HG02938 (cell line): ENCODE measurements at regions not wholly inside any gene's neighbourhood (a gene's known extent, or its start where the extent isn't known, plus 50 kb on each side); places are given as distances from the start of the nearest gene placed in this dataset.
A peak's percentile ranks its signal among the peaks of the same experiment; 100 is the strongest.

ENCODE experiments used
- ATAC-seq: cut with Tn5 transposase; IDR thresholded peaks from one replicate; pipeline ENCODE4 v1.9.1; 2021; ENCODE audit warnings: mild to moderate bottlenecking, moderate library complexity; ENCODE audit not compliant: unreplicated experiment

DNA sequence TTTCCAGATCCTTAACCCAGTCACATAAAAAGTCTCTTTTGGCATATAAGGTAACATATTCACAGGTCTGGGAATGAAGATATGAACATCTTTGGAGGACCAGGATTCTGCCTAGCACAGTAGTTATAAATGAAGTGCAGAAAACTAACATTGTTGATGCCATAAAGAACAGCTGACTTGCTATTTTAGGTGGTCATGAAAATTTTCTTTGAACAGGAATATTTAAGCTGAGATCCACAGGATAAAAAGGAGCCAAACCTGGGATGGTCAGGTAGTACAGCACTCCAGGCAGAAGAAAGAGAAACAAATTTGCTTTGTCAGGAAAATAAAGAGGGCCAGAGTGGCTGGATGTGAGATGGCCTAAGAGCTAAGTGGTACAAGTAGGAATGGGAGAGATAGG, 80.0 kb downstream of the CENPW start:
- no peak for ATAC-seq

DNA sequence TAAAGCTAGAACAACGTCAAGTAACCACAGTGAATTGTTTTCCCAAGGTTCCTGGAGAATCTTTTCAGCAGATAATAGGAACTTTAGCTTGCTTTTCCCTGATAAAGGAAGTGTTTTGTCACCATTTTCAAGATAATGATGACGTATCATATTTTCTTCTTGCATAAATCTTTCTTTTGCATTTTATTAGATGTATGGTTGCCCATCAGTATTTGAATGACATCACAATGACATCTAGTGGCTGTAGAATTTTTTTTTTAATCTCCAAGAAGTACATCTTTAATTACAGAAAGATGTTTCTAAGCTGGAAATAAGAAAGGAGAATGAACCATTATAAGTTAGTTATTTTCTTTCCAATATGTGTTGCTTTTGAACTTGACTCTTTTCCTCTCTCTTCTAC, 83.0 kb downstream of the CENPW start:
- no peak for ATAC-seq

DNA sequence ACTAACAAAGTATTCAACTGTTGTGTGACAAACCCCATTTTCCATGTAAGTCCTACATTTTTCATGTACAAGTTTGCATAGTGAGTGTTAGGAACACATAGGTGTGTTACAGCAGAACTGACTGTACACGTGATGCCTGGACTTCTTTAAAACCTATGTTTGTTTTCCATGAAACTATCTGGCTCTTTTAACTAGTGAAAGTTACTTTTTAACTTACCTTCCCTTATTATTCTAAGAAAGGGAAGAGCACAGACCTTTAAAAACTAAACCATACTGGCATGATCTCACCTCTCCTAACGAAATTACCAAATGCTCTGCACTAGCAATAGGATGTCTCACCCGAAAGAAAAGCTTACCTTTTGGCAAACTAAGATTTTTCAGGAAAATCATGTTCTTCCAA, 87.8 kb downstream of the CENPW start:
- ATAC-seq, result no peak

DNA sequence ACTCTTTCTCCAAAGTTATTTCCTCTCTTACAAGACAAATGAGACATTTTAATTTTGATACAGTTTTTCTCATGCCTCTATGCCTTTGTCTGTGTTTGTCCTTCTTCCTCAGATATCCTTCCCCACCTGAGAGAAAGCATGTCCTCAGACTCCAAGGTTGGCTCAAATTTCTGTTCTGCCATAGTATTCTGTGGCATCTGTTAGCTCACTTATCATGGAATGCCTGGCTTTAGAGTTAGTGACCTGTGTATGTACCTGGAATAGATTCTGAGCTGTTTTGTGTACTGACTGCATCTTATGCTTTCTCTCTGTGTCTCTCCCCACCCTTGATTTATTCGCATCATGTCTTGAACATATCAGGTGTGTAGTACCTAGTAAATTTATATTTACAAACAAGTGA, 90.0 kb downstream of the CENPW start:
- no peak for ATAC-seq

DNA sequence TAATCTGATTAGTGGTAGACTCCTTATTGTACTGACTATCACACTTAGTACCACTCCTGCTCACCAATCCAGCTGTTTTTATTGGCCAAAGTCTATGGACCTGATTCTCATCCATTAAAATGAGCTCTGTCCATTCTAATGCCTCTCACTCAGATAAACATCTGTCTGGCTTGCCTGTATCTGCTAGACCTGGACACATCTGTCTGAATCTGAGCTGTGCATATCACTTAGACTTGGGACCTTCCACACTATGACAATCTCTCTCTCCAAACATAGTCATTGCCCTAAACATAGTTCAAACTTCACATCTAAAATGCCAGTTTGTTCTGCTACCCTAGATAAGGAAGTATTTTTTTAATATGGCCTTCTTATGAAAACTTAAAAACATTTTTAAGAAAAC, 92.6 kb downstream of the CENPW start:
- ATAC-seq, result no peak

DNA sequence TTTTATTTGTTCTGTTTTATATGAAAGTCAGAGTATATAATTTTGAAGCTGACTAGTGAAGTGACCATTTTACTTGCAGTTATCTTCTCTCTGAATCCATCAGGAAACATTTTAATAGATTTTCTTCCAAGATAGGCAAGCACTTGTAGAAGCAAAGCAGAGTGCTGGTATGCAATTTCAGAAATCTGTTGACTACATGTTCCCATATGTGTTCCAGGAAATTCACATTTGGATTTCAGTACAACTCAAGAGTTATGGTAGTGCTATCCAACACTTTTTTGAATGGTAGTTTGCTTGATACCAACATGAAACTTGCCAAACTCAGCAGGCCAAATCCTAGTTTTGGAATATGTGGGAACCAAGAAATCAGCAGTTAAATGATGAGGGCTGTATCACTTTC, 94.0 kb downstream of the CENPW start:
- no peak for ATAC-seq

DNA sequence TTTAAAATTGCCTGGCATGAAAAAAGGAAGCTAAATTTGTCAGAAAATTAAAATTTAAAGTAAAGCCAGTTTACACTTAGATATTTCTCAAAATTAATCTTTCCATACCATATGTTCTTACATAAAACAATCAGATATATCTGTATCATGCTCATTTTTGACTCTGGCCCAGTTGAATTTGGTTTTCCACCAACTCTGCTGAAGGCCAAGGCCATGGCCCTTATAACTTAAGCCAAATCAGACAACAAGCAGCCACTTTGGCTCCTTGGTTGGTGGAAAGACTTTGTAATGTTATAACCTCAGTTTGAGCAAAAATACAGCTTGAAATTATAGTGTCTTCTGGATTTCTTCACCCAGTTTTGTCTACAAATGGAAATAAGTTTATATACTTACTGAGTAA, 97.3 kb downstream of the CENPW start:
- ATAC-seq, result no peak

DNA sequence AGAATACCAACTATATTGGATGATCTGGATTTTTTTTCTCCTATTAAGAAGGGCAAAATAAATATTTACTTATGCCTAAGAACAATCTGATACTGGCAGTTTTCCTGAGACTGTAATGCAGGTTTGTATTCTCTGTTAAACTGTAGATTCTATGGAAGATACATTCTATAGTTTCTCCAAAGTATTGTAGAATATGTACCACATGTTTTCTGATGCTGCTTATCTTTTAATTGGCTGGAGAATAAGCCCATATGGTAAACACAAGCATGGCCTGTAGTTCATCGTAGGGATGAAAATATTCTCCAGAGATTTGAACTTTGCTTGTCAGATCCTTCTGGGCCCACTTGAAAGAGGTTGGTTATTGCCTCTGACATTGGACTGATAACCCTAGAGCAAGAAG, 99.1 kb downstream of the CENPW start:
- ATAC-seq, result no peak

DNA sequence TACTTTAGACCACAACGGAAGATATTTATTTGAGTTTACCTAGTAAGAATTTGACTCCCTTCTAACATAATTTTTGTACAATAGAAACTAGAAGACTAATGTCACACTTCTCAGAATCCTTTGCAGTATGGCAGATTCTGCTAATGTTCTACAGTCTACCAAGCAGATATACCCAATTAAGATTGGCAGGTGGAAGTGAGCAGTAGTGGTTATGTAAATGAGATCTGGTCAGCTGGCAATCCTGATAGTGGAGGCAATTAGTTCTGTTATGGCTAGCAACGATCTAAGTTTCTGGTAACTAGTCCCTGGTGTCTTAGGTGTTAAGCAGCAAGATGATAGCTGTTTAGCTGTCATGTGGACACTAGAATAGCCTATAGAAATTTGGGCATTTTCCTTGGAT, 101.0 kb downstream of the CENPW start:
- no peak for ATAC-seq

DNA sequence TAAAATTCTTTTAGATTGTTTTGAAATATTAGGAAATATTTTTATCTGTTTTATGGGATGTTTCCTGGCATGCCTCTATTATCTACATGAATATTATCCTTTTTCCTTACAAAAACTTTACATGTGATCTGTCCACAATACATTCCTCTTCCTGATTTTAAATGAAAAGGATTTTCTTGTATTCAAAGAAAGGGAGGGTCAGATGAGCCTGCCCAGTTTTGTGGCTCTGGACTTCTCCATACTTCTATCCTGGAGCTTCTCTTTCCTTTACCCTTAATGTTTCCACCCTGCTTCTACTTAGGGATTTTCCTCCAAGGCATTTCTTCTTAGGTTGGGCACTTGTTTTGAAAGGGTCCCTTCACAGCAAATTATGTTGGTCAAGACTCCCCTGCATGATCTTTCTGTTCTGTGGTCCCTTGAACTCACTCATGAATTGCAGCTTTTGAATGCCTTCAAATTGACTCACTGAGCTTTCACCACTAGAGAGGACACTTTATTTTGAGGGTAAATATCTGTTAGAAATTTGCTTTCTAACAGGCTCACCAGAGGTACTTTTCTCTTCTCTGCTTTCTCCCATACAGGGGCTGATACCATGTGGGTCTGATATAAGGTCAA, 104.9 kb downstream of the CENPW start:
- ATAC-seq, result no peak

DNA sequence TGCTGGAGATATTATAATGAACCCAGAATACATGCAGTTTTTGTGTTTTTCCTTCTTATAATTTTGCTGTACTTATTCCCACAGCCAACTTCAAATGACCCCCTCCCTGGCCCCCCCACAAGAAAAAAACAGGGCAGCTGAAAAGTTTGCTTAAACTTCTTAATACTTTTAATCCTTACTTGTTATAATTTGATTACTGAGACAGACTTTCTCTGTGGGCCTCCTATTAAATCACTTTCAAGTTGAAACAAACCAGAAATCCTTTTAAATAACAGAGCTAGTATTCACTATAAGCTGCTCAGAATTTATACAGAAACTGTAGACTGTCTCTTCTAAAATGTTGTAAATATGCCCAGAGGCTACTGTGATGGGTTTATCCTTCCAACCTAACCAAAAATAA, 106.3 kb downstream of the CENPW start:
- ATAC-seq, result no peak

DNA sequence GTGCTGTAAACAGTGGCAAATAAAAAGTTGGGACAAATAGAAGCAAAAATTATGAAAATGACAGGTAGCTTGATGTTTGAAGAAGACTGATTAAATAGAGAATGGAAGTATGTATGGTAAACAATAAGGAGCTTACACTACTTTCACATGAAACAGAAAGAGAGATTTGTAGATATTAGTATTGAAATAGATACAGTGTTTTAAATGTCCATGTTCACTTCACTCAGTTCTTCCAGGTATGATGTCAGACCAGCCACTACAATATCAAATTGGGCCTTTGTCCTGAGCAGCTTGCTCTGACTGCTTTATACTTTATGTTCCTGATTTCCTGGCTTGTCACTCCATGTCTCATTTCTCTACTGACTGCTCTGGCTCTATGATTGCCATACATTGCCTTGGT, 107.5 kb downstream of the CENPW start:
- no peak for ATAC-seq

DNA sequence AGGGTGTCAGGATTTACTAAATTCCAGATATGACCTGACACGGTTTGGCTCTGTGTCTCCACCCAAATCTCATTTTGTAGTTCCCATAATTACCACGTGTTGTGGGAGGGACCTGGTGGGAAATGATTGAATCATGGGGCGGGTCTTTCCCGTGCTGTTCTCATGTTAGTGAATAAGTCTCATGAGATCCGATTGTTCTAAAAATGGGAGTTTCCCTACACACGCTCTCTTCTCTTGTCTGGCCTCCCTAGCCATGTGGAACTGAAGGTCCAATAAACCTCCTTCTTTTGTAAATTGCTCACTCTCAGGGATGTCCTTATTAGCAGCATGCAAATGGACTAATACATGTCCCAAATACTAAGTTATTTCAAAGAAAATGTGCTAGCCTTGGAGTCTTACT, 121.1 kb downstream of the CENPW start:
- ATAC-seq, result no peak

DNA sequence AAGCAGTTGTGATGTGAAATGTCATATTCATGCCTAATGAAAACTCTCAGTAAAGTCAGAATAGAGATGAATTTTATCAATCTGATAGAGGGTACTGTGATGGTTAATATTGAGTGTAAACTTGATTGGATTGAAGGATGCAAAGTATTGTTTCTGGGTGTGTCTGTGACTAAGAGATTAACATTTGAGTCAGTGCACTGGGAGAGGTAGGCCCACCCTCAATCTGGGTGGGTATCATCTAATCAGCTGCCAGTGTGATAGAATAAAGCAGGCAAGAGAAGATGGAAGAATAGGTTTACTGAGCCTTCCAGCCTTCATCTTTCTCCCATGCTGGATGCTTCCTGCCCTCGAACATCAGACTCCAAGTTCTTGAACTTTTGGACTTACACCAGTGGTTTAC, 124.3 kb downstream of the CENPW start:
- no peak for ATAC-seq

DNA sequence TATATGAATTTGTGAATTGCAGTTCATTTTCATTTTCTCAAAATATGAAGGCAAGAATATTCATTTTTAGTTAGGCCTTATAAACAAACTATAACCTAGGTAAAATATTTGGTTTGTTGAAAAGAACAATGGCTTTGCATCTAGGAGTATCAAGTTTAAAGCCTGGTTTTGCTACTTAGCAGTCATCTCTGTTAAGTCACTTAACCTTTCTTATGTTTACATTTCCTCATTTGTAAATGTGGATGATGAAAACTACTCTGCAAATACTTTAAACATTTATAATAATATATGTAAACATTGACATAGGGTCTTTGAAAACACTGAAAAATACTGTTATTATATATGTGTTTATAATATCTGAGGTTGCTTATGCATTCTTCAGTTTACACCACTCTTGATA, 135.5 kb downstream of the CENPW start:
- no peak for ATAC-seq

DNA sequence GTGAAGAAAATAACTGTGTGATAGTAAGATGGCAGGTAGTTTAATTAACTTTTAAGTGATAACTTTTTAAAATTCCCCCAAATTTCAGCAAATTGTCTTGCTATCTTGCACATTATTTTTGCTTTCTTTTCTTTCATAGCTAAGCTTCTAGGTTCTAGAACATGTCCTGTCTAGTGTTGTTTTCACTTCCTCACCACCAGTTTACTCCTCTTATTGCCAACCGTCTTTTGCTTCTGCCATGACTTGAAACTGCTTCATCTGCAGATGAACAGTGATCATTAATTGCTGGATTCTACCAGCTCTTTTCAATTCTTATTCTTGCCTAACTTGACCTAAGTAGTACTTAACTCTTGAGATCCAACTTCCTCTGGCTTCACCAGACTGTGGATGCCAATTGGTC, 137.8 kb downstream of the CENPW start:
- peak; percentile 56 for ATAC-seq

DNA sequence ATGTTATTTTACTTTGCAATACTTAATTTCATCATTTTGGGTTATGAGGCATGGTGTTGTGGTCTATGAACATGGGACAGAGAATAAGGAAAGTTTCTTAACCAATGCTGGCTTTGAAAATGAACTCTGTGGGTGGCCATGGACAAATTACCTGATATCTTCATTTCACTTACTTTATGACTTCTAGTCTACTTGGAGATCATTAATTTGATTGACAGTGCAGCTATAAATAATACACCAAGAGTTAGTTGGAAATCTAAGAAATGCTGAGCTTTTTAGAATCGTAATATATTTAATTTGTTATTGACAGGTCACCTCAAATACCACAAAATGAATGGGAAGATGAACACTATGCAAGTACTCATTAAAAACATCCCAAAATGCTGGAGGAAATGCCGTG, 140.4 kb downstream of the CENPW start:
- ATAC-seq, result no peak

DNA sequence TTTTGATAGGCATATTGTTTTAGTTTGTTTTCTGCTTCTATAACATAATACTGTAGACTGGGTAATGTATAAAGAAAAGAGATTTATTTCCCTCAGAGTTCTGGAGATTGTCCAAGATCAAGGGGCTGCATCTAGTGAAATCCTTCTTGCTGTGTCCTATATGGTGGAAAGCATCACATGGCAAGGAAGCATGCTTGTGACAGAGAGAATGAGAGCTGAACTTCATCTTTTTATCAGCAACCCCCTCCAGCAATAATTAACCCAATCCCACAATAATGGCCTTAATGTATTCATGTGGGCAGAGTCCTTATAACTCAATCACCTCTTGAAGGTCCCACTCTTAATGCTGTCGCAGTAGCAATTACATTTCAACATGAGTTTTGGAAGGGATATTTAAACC, 141.4 kb downstream of the CENPW start:
- no peak for ATAC-seq

DNA sequence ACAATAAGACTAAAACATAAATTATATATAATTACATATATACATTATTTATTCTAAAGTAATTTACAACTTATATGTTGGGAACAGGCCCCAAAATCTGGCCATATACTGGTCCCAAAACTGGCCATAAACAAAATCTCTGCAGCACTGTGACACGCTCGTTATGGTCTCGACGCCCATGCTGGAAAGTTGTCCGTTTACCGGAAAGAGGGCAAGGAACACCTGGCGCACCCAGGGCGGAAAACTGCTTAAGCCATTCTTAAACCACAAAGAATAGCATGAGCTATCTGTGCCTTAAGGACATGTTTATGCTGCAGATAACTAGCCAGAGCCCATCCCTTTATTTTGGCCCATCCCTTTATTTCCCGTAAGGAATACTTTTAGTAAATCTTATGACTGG, 164.9 kb downstream of the CENPW start:
- no peak for ATAC-seq

DNA sequence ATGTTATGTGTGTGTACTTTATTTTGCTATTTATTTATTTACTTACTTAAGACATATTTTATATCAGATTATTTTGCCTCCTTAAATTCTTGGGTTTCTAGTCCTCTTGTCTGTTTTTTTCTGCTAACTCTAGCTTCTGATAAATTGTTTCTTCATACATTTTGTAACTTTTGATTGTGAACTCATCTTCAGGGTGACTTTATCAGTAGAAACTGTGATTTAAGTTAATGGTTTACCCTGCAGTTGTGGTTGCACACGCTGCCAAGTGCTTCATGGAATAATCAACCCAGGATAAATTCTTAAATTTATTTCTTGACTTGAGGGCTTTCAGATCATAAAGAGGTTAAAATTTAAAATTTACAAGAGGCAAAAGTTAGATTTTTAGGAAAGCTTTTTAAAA, 173.3 kb downstream of the CENPW start:
- no peak for ATAC-seq

DNA sequence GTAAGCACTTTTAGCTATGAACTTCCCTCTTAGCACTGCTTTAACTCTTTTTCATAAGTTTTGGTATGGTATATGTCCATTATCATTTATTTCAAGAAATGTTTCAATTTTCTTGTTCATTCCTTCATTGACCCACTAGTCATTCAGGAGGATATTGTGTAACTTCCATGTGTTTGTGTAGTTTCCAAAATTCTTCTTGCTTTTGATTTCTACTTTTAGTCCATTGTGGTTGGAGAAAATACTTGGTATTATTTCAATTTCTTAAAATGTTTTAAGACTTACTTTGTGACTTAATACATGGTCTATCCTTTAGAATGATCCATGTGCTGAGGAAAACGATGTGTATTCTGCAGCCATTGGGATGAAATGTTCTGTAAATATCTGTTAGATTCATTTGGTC, 176.5 kb downstream of the CENPW start:
- ATAC-seq, result no peak

DNA sequence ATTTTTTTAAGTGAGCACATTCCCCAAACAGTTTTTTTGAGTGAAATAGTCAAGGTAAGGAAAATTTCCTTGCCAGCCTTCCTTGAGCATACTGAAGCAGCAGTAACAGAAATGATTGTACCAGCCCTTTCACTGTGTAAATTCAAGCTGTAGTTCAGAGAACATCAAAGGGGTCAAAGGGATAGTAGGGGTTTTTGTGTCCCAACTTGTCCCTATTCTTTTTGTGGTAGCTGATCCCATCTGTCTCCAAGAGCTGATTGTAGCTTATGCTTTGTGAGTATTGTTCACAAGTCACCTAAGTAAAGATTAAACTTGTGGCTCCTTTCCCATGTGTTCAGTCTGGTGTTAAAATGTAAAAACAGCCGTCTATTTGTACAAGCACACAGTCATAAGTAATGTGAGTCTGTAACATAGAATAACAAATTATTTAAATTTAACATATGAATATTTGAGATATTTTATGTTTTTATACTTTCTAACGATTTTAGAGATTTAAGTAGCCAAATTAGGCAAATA, 185.0 kb downstream of the CENPW start:
- no peak for ATAC-seq

DNA sequence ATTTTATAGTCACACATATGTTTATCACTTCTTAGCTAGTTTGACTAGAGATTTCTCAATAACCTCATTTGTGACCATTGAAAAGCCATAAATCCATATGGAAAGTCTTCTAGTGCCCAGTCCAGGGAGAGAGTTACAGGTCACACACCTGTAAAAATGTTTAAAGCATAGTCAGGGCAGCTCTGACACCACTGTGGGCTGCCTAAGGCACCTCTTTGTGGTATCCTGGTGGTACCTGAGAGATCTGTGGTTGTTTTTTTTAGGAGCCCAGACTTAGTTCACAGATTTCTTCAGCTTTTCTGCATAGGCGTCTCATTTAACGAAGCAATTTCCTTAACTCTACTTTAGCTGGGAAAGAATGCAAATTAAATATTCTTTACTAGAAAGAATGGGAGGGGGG, 186.6 kb downstream of the CENPW start:
- ATAC-seq, result no peak
